ENCODE measurements at regions not wholly inside any gene's neighbourhood (a gene's known extent, or its start where the extent isn't known, plus 50 kb on each side); places are given as distances from the start of the nearest gene placed in this dataset.

DNA sequence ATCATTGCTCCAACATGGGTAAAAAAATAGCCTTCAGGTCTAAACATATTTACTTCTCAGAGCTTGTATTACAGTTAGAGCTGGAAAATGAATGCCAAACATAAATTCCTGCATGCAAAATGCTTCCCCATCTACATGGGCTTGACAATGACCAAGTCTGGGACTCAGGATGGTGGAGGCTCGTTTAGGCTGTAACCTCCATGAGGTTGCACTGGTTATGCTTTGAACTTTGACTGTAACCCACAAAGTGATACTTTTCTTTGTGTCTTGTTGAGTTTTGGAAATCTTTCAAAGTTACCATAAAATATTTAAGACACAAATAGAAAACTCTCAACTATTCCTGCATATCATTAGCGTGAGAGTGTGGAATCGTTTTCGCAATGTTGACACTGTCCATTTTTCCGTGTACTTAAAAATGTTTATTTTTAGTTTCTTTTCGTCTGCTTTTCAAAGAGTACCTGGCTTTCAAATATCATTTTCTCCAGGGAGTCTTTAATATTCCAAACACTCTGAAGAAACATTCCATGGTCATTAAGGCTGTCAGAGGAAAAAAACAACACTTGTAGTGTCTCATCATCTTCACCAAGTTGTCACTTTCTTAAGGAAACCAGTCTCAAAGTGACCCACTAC is 487.8 kb downstream of the ENC1 start (continued):
- TF ChIP-seq KDM5A (IDR thresholded peaks at IDR 0.05; ENCODE audit: low read length) (no peak), SUZ12 (IDR thresholded peaks at IDR 0.05; ENCODE audit: low read length) (no peak), TEAD4 (IDR thresholded peaks at IDR 0.05; ENCODE audit: low read depth, low read length) (no peak), TAF7 (optimal IDR thresholded peaks at IDR 0.05; ENCODE audit: borderline replicate concordance, low read depth, low read length) (no peak)
